HTR-8/SVneo (cell line): ENCODE measurements at regions not wholly inside any gene's neighbourhood (a gene's known extent, or its start where the extent isn't known, plus 50 kb on each side); places are given as distances from the start of the nearest gene placed in this dataset.
"Not testable (repeated sequence)": the region's sequence is repeated elsewhere in the genome, so short reads cannot be mapped to it uniquely, and the experiment has no call there.

ENCODE experiments used
- DNase-seq: peaks from one replicate; pipeline ENCODE4 v3.0.0; 2011; ENCODE audit warnings: low spot score, mixed read lengths; ENCODE audit not compliant: insufficient read length
- FAIRE-seq: peaks from 2 replicates; lab custom pipeline; 2011; peaks lifted over from hg19 to GRCh38; lab: Jason Lieb, UNC

- not testable (repeated sequence) for DNase-seq, FAIRE-seq
Observed at GRCh38 chr17:21470422-21470821, 94.3 kb downstream of the KCNJ12 start.

- DNase-seq (no peak), FAIRE-seq (no peak)
Observed at GRCh38 chr17:21470861-21471260, 94.7 kb downstream of the KCNJ12 start.

- FAIRE-seq, result peak; percentile 69
Observed at GRCh38 chr17:21474815-21475214, 98.7 kb downstream of the KCNJ12 start.

GRCh38 chr17:21475571-21475970 lies 99.4 kb downstream of the KCNJ12 start:
- FAIRE-seq (peak; percentile 4), DNase-seq (no peak)

More at GRCh38 chr17:21474815-21475214, 98.7 kb downstream of the KCNJ12 start:
- DNase-seq, result no peak

- FAIRE-seq (peak; percentile 40), DNase-seq (no peak)
Observed at GRCh38 chr17:21476867-21477266, 100.7 kb downstream of the KCNJ12 start.

GRCh38 chr17:21482189-21482865 lies 106.2 kb downstream of the KCNJ12 start:
- FAIRE-seq (peak; percentile 58), DNase-seq (no peak)

- DNase-seq, result not testable (repeated sequence)
- FAIRE-seq, result peak; percentile 40
Observed at GRCh38 chr17:21488043-21488442, 111.9 kb downstream of the KCNJ12 start.

- peak; percentile 76 for FAIRE-seq
- no peak for DNase-seq
Observed at GRCh38 chr17:21493993-21494392, 117.8 kb downstream of the KCNJ12 start.

- FAIRE-seq, result peak; percentile 63
- DNase-seq, result no peak
Observed at GRCh38 chr17:21495281-21495680, 119.1 kb downstream of the KCNJ12 start.

GRCh38 chr17:21500064-21500463 lies 123.9 kb downstream of the KCNJ12 start:
- peak; percentile 52 for FAIRE-seq
- no peak for DNase-seq

GRCh38 chr17:21501927-21502700 lies 126.0 kb downstream of the KCNJ12 start:
- DNase-seq, result not testable (repeated sequence)
- FAIRE-seq, result peak; percentile 79

- DNase-seq (no peak), FAIRE-seq (no peak)
Observed at GRCh38 chr17:21505819-21506815, 130.0 kb downstream of the KCNJ12 start.

- not testable (repeated sequence) for DNase-seq
- FAIRE-seq, result peak; percentile 94
Observed at GRCh38 chr17:21507806-21508205, 131.6 kb downstream of the KCNJ12 start.

GRCh38 chr17:21508211-21508610 lies 132.1 kb downstream of the KCNJ12 start:
- FAIRE-seq, result peak; percentile 65
- DNase-seq, result no peak

- FAIRE-seq, DNase-seq: not testable (repeated sequence)
Observed at GRCh38 chr17:21509356-21509755, 133.2 kb downstream of the KCNJ12 start.

GRCh38 chr17:21510686-21511362 lies 134.7 kb downstream of the KCNJ12 start:
- FAIRE-seq, result peak; percentile 88
- DNase-seq, result no peak

- FAIRE-seq, result peak; percentile 99
- DNase-seq, result peak; percentile 97
Observed at GRCh38 chr17:21511363-21512195, 135.4 kb downstream of the KCNJ12 start.

- no peak for FAIRE-seq
- no peak for DNase-seq
Observed at GRCh38 chr17:21512307-21513011, 136.3 kb downstream of the KCNJ12 start.
